CD8-positive, alpha-beta memory T cell (primary cell): ENCODE measurements at regions not wholly inside any gene's neighbourhood (a gene's known extent, or its start where the extent isn't known, plus 50 kb on each side); places are given as distances from the start of the nearest gene placed in this dataset.

Experiments
- CTCF ChIA-PET: fragments of 350-600 bp; sonication (Branson Sonifier 250); formaldehyde crosslinking; loops from one replicate; lab custom pipeline; 2021; ENCODE audit warnings: antibody characterized with exemption; lab: Charles Lee
- POLR2A ChIA-PET: fragments of 350-600 bp; sonication (Branson Sonifier 250); formaldehyde crosslinking; loops from one replicate; lab custom pipeline; 2021; ENCODE audit warnings: antibody characterized with exemption; lab: Charles Lee
- DNase-seq, 5 donors: peaks; one replicate each; pipeline versions ENCODE4 v3.0.0 to v3.0.0-alpha.2; 2020 to 2022; ENCODE audit warnings: mixed read lengths in 1 of 5
- H3K27ac ChIP-seq: one replicate; pipeline ENCODE4 v1.7.0; 2013; ENCODE audit warnings: low read depth, mild to moderate bottlenecking, low read length, moderate library complexity
- H3K27me3 ChIP-seq: 2 replicates; pipeline ENCODE4 v1.7.0; 2013; ENCODE audit warnings: low read length, mild to moderate bottlenecking; ENCODE audit not compliant: insufficient read depth, poor library complexity, severe bottlenecking
- H3K36me3 ChIP-seq: 2 replicates; pipeline ENCODE4 v1.7.0; 2013; ENCODE audit warnings: mild to moderate bottlenecking, low read length, moderate library complexity; ENCODE audit not compliant: insufficient read depth
- H3K4me1 ChIP-seq: 2 replicates; pipeline ENCODE4 v1.7.0; 2013; ENCODE audit warnings: mild to moderate bottlenecking, low read length, moderate library complexity; ENCODE audit not compliant: insufficient read depth
- H3K4me3 ChIP-seq: 2 replicates; pipeline ENCODE4 v1.7.0; 2013; ENCODE audit warnings: mild to moderate bottlenecking, low read length
- H3K9me3 ChIP-seq: 2 replicates; pipeline ENCODE4 v1.7.0; 2013; ENCODE audit warnings: mild to moderate bottlenecking, low read length
- H3K27ac Mint-ChIP-seq, 8 donors: one replicate each; pipeline ENCODE4 v1.8.0; 2020 to 2021; ENCODE audit warnings: mixed read lengths in 8 of 8, mild to moderate bottlenecking in 6 of 8, inconsistent platforms in 3 of 8, moderate library complexity in 3 of 8
- H3K27me3 Mint-ChIP-seq, 2 donors: one replicate each; pipeline ENCODE4 v1.8.0; 2020 to 2021; ENCODE audit warnings: mixed read lengths in 2 of 2, mild to moderate bottlenecking in 1 of 2, moderate library complexity in 1 of 2
- H3K36me3 Mint-ChIP-seq, 3 donors: one replicate each; pipeline ENCODE4 v1.8.0; 2020 to 2021; ENCODE audit warnings: mixed read lengths in 3 of 3, inconsistent platforms in 1 of 3, mild to moderate bottlenecking in 1 of 3
- H3K4me1 Mint-ChIP-seq, 3 donors: one replicate each; pipeline ENCODE4 v1.8.0; 2020 to 2021; ENCODE audit warnings: mixed read lengths in 3 of 3, inconsistent platforms in 1 of 3, mild to moderate bottlenecking in 1 of 3
- H3K4me3 Mint-ChIP-seq, 7 donors: one replicate each; pipeline ENCODE4 v1.8.0; 2020 to 2021; ENCODE audit warnings: mixed read lengths in 7 of 7, mild to moderate bottlenecking in 6 of 7, moderate library complexity in 4 of 7, inconsistent platforms in 2 of 7
- H3K9me3 Mint-ChIP-seq, 5 donors: one replicate each; pipeline ENCODE4 v1.8.0; 2020 to 2022; ENCODE audit warnings: mixed read lengths in 5 of 5, mild to moderate bottlenecking in 3 of 5, moderate library complexity in 2 of 5, inconsistent platforms in 1 of 5

DNA sequence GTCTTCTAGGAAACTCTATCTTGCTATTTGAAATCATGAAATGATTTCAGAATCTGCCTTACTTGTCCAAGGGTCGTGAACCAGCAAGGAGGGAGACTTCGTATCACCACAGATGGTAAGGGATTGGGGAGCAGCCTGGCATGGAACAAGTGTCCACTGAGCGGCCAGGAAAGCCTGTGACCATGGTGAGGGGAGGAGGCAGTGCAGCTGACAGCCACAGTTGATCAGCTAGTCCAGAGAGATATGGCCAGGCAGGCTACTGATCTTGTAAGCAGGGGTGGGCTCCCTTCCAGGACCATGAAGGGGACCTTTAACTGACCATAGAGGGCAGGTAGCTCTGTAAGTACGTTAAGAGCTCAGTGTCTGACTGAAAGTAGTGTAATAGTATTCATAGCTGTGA is 96.8 kb upstream of the TENT5A start:
- Mint-ChIP-seq H3K9me3 (peaks cover 0 to 3% (median 0%) of the 10 kb centered on the region in 5 donors), H3K4me1 (no peaks in the 10 kb centered on the region), H3K27me3 (peaks cover 0 to 2% of the 10 kb centered on the region in 2 donors), H3K36me3 (no peaks in the 10 kb centered on the region), H3K27ac (no peak overlapping the region), H3K4me3 (peak overlapping the region in 1 of 7 donors; percentile 34)
- H3K27me3 ChIP-seq, result no peaks in the 10 kb centered on the region
- H3K9me3 ChIP-seq, result no peaks in the 10 kb centered on the region
- no peak for DNase-seq
- no peaks in the 10 kb centered on the region for H3K36me3 ChIP-seq
- CTCF ChIA-PET, result no interaction called here
- no peak overlapping the region for H3K4me3 ChIP-seq
- POLR2A ChIA-PET, result no interaction called here
- no peaks in the 10 kb centered on the region for H3K4me1 ChIP-seq
- H3K27ac ChIP-seq, result no peak overlapping the region

- Mint-ChIP-seq H3K4me3 (no peak overlapping the region), H3K4me1 (no peaks in the 10 kb centered on the region), H3K27me3 (peaks cover 0 to 2% of the 10 kb centered on the region in 2 donors), H3K36me3 (no peaks in the 10 kb centered on the region), H3K9me3 (peaks cover 0 to 3% (median 0%) of the 10 kb centered on the region in 5 donors), H3K27ac (no peak overlapping the region)
- H3K4me3 ChIP-seq, result no peak overlapping the region
- POLR2A ChIA-PET, result no interaction called here
- no peaks in the 10 kb centered on the region for H3K9me3 ChIP-seq
- H3K27me3 ChIP-seq, result no peaks in the 10 kb centered on the region
- no peak overlapping the region for H3K27ac ChIP-seq
- CTCF ChIA-PET, result no interaction called here
- no peaks in the 10 kb centered on the region for H3K4me1 ChIP-seq
- H3K36me3 ChIP-seq, result no peaks in the 10 kb centered on the region
- DNase-seq, result no peak
Measured at GRCh38 chr6:81847866-81848265, 95.4 kb upstream of the TENT5A start.

DNA sequence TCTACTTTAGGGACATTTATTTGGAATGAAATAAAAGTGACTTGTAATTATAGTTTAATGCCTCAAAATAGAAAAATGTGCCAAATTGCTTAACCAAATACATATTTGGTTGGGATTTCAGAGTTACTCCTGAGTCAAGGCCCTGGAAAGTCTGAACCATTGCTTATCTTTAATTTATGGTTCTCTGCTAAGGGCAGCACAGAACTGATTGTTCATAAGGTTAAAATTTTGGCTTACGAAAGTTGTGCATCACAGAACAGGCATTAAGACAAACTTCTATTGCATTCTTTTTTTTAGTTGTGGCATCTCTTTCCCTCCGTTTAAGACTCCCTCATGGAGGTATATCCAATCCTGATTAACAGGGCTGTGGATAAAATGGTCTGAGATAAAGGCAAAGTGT is 92.2 kb upstream of the TENT5A start:
- peaks cover 0 to 2% (median 0%) of the 10 kb centered on the region in 5 donors for H3K9me3 Mint-ChIP-seq
- POLR2A ChIA-PET, result no interaction called here
- CTCF ChIA-PET, result no interaction called here

GRCh38 chr6:81843302-81843701 is 90.8 kb upstream of the TENT5A start:
- no peak for DNase-seq
- Histone ChIP-seq H3K9me3 (no peaks in the 10 kb centered on the region), H3K27me3 (no peaks in the 10 kb centered on the region), H3K36me3 (no peaks in the 10 kb centered on the region), H3K4me1 (no peaks in the 10 kb centered on the region), H3K4me3 (no peak overlapping the region), H3K27ac (no peak overlapping the region)
- Mint-ChIP-seq H3K27ac (no peak overlapping the region), H3K9me3 (no peaks in the 10 kb centered on the region), H3K4me3 (no peak overlapping the region), H3K27me3 (peaks cover 0 to 1% of the 10 kb centered on the region in 2 donors), H3K36me3 (no peaks in the 10 kb centered on the region), H3K4me1 (no peaks in the 10 kb centered on the region)
- POLR2A ChIA-PET, result no interaction called here
- CTCF ChIA-PET, result no interaction called here

More for the DNA sequence above, 92.2 kb upstream of the TENT5A start:
- Mint-ChIP-seq H3K4me3 (no peak overlapping the region), H3K4me1 (no peaks in the 10 kb centered on the region), H3K27ac (no peak overlapping the region), H3K36me3 (no peaks in the 10 kb centered on the region), H3K27me3 (peaks cover 0 to 1% of the 10 kb centered on the region in 2 donors)
- Histone ChIP-seq H3K36me3 (no peaks in the 10 kb centered on the region), H3K4me1 (no peaks in the 10 kb centered on the region), H3K4me3 (no peak overlapping the region), H3K9me3 (no peaks in the 10 kb centered on the region), H3K27me3 (no peaks in the 10 kb centered on the region), H3K27ac (no peak overlapping the region)
- no peak for DNase-seq

DNA sequence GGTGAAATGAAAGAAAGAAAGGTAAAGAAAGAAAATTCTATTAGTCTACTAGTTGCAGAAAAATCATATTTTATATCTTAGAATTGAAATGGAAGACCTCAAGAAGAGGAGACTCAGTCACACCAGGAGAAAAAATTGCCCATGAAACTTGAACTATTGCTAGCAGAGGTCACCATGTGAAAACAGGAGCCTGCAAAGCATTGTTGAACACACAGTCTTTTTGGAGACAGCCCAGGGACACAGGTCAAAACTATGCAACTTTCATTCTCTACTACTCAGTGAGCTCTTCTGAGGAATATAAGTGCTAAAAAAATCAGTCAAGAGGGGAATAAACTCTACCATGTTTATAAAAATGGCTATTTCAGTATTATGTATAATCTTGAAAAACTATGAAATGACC is 89.8 kb upstream of the TENT5A start:
- H3K9me3 Mint-ChIP-seq, result no peaks in the 10 kb centered on the region
- Histone ChIP-seq H3K9me3 (no peaks in the 10 kb centered on the region), H3K4me1 (no peaks in the 10 kb centered on the region), H3K27ac (no peak overlapping the region), H3K4me3 (no peak overlapping the region), H3K27me3 (no peaks in the 10 kb centered on the region), H3K36me3 (no peaks in the 10 kb centered on the region)
- ChIA-PET POLR2A (no interaction called here), CTCF (no interaction called here)
- no peaks in the 10 kb centered on the region for H3K36me3 Mint-ChIP-seq
- H3K27me3 Mint-ChIP-seq, result peaks cover 0 to 1% of the 10 kb centered on the region in 2 donors
- DNase-seq, result no peak
- H3K27ac Mint-ChIP-seq, result no peak overlapping the region
- no peaks in the 10 kb centered on the region for H3K4me1 Mint-ChIP-seq
- H3K4me3 Mint-ChIP-seq, result no peak overlapping the region

DNA sequence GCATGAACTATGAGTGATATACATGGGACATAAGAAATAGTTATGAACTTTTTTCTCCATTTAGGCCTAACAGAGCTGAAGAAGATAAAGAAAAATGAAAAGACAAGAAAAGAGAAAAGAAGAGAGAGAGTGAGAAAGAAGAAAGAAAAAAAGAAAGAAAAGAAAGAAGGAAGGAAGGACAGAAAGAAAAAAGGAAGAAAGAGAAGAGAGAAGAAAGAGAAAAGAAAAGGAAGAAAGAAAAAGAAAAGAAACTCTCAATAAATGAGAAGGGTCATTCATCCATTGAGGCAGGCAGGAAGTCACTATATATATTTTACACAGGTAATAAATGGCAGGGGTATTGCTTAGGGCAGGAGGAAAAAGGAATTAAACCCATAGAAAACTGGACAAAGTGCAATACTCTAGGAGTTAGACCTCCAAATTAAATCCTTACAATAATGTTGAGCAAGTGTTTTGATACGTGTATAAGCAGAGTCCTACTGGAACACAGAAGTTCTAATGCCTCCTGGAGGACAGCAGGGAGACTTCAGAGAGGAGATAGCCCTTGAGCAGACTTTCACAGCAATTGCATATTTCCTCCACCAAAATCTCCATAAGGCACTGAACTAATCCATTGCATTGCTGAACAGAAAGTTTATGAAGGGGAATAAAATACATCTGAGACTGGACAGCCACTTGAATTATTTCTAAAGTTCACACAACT is 86.4 kb upstream of the TENT5A start:
- DNase-seq, result no peak
- no peak overlapping the region for H3K4me3 Mint-ChIP-seq
- no peak overlapping the region for H3K27ac ChIP-seq
- no peaks in the 10 kb centered on the region for H3K36me3 Mint-ChIP-seq
- no peak overlapping the region for H3K4me3 ChIP-seq
- H3K27me3 ChIP-seq, result no peaks in the 10 kb centered on the region
- CTCF ChIA-PET, result no interaction called here
- POLR2A ChIA-PET, result no interaction called here
- no peaks in the 10 kb centered on the region for H3K9me3 ChIP-seq
- no peaks in the 10 kb centered on the region for H3K36me3 ChIP-seq
- no peaks in the 10 kb centered on the region for H3K4me1 ChIP-seq
- peaks cover 0 to 8% (median 0%) of the 10 kb centered on the region in 5 donors for H3K9me3 Mint-ChIP-seq
- peaks cover 0 to 2% of the 10 kb centered on the region in 2 donors for H3K27me3 Mint-ChIP-seq
- no peaks in the 10 kb centered on the region for H3K4me1 Mint-ChIP-seq
- H3K27ac Mint-ChIP-seq, result no peak overlapping the region

- no peak overlapping the region for H3K4me3 ChIP-seq
- POLR2A ChIA-PET, result no interaction called here
- Mint-ChIP-seq H3K9me3 (peaks cover 0 to 8% (median 0%) of the 10 kb centered on the region in 5 donors), H3K27ac (no peak overlapping the region), H3K4me1 (no peaks in the 10 kb centered on the region), H3K36me3 (no peaks in the 10 kb centered on the region), H3K4me3 (no peak overlapping the region), H3K27me3 (peaks cover 0 to 2% of the 10 kb centered on the region in 2 donors)
- H3K27me3 ChIP-seq, result no peaks in the 10 kb centered on the region
- no peaks in the 10 kb centered on the region for H3K4me1 ChIP-seq
- CTCF ChIA-PET, result no interaction called here
- DNase-seq, result no peak
- H3K36me3 ChIP-seq, result no peaks in the 10 kb centered on the region
- H3K27ac ChIP-seq, result no peak overlapping the region
- no peaks in the 10 kb centered on the region for H3K9me3 ChIP-seq
Measured at GRCh38 chr6:81838031-81838430, 85.5 kb upstream of the TENT5A start.

DNA sequence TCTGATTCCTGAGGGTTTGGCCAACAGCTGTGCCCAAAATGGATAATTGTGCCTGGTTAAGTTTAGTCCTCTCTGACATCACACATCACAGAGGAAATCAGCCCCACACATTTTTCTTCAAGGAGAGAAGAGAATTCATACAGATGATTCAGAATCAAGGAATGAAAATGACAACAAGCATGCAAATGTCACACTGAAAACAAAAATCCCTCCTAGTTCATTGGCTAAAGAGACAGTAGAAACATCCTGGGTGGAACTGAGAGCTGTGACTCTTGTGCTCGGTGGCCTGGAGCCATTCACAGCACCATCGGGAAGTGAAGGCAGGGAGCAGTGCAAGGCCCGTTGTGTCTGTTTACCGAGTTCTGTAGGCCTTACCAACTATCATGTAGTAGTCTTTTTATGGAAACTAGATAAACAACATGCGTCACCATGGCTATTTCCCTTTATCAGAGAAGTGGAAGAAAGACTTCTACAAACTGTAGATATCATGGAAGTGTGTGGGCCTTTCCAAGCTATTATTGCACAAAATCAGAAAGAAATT is 81.7 kb upstream of the TENT5A start:
- ChIA-PET POLR2A (no interaction called here), CTCF (no interaction called here)
- Histone ChIP-seq H3K4me3 (no peak overlapping the region), H3K27me3 (no peaks in the 10 kb centered on the region), H3K27ac (no peak overlapping the region), H3K36me3 (no peaks in the 10 kb centered on the region), H3K9me3 (no peaks in the 10 kb centered on the region), H3K4me1 (no peaks in the 10 kb centered on the region)
- peaks cover 0 to 2% of the 10 kb centered on the region in 2 donors for H3K27me3 Mint-ChIP-seq
- peaks cover 0 to 8% (median 2%) of the 10 kb centered on the region in 5 donors for H3K9me3 Mint-ChIP-seq
- H3K36me3 Mint-ChIP-seq, result no peaks in the 10 kb centered on the region
- no peak overlapping the region for H3K27ac Mint-ChIP-seq
- no peak for DNase-seq
- no peak overlapping the region for H3K4me3 Mint-ChIP-seq
- H3K4me1 Mint-ChIP-seq, result no peaks in the 10 kb centered on the region
